ENCODE measurements at regions not wholly inside any gene's neighbourhood (a gene's known extent, or its start where the extent isn't known, plus 50 kb on each side); places are given as distances from the start of the nearest gene placed in this dataset.

DNA sequence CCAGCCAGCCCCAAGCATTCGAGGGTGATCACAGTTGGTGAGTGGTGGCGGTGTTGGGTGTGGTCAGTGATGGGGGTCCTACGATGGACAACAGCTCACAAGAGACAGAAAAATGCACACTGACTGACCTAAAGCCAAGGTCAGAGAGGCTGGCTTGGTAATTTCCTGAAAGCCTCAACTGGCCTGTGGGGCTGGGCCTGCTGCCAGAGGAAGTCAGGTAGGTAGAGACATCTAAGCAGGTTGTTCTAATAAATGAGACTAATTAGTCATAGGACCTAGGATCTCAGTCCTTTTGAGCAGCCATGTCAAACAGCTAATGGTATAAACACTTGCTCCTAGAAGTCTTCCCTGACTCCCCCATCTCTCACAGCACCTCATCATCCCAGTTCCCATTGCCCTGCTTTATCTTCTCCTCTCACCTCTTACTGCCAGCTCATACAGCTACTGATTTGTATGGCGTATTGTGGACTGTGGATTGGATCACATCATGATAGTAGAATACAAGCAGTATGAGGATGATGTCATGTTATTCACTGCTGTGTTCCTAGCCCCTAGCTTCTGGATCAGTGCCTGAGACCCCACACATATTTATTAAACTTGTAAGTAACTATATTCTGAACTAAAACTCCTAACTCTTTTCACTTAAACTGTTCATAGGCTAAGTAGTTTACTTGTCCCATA is 262.9 kb upstream of the KLHL29 start:
- no peak for DNase-seq (ENCODE audit: low read depth, low spot score)

DNA sequence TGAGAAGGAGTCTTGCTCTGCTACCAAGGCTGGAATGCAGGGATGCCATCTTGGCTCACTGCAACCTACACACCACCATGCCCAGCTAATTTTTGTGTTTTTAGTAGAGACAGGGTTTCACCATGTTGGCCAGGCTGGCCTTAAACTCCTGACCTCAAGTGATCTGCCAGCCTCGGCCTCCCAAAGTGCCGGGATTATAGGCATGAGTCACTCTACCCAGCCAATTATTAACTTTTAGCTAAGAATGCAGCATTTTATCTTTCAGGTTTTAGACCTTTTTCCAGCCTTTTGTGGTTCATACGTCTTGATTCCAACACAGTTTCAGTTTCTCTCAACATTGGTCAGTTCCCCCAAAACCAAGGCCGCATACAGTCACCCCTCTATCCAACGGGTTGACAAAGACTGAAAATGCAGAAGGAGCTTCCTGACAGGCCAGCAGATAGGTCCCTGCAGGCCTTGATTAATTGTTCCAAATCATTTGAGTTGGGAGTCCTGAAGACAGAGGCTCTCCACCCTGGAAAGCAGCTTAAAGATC is 262.2 kb upstream of the KLHL29 start:
- DNase-seq (ENCODE audit: low read depth, low spot score) = no peak

DNA sequence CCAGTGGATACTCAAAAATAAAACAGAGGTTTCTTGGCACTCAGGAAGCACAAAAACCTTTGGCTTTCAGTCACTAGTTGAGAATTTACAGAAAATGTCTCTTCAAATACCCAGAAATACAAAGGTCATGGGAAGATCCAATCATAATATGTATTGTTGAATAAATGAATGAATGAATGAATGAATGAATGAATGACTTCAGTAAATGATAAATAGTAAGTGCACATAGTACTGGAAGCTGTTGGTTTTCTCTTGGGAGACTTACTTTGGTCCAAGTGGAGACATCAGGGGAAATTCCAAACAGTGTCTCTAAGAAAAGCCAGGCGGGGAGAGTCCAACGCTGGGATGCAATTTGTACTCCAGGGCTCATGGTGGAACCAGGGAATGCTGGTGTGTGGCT is 261.3 kb upstream of the KLHL29 start:
- no peak for DNase-seq (ENCODE audit: low read depth, low spot score)

DNA sequence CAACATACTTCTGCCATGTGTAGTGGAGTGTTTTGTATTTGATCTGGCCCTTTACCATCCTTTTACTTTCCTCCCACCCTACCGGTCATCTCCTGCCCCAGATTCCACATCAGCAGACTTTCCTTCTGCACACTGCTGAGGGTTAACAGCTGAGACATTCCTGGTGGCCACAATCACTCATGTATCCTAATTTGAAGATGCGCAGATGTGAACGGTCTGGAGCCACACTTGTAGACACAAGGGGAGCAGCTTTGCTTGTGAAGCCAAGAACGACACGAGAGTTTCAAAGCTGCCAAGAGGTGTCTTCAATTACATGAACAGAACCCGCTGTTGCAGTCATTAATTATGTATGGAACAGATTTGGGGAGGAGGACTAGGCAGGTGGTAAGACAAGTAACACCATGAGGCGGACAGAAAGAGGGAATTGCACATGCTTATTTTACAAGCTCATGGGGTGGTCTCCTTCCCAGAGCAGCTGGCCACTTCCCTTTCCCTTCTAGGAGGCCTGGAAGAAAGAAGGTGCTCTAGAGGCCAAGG is 260.7 kb upstream of the KLHL29 start:
- DNase-seq (ENCODE audit: low read depth, low spot score) = no peak

DNA sequence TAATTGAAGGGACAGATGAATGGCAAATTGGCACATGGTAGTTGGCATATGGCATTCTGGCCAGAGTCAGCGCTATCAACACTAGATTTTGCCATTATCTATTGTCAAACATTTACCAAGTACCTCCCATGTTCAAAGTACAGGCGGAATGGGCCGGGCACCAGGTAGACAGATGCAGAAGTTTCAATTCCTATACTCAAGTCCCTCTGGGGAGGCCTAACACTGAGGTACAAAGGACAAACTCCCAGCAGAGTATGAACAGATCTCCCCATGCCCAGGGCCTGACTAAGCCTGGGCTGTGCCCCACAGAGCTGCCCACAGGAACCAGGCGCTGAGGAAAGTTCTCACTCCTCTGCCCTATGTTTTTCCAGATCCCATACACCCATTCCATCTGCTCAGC is 257.5 kb upstream of the KLHL29 start:
- no peak for DNase-seq (ENCODE audit: low read depth, low spot score)

DNA sequence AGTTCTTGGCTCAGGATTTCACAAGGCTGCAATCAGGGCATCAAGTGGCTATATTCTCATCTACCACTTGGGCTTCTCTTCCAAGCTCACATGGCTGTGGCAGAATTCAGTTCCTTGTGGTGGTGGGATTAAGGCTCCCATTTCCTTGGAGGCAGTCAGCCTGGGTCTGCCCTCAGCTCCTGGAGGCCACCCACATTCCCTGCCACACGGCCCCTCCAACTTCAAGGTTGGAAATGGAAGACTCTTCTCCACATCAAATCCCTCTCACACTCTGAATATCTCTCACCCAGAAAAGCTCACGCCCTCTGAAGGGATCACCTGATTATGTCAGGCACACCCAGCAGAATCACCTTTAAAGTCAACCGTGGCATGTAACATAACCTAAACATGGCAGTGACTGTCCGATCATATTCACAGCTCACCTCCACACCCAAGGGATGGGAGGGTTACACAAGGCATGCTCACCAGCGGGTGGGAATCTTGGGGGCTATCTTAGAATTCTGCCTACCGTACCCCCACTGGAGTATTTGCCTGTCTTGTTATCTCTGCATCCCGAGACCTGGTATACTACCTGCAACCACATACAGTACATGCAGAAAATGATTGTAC is 256.2 kb upstream of the KLHL29 start:
- no peak for DNase-seq (ENCODE audit: low read depth, low spot score)

DNA sequence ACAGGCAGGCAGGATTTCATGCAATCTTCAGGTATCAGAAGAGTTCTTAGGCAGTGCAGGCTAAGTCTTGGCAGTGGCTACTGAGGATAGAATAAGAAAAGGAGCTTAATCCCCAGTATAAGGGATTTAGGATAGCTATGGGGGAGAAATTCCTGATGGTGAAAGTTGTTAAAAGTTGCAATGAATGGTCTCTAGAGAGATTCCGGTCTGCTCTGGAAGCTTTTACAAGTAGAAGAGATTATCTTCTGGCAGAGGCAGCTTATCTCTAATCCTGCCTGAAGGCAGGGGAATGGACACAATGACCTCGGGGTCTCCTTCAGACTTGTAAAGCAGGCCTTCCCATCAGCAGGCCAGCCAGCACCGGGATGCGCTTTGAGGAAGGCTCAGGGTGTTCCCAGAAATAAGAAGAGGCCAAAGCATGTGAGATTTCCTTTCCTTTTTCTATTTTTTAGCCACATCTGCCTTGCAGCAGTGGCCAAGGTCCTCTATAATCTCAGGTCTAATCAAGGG is 253.9 kb upstream of the KLHL29 start:
- peak; percentile 57 for DNase-seq (ENCODE audit: low read depth, low spot score)

DNA sequence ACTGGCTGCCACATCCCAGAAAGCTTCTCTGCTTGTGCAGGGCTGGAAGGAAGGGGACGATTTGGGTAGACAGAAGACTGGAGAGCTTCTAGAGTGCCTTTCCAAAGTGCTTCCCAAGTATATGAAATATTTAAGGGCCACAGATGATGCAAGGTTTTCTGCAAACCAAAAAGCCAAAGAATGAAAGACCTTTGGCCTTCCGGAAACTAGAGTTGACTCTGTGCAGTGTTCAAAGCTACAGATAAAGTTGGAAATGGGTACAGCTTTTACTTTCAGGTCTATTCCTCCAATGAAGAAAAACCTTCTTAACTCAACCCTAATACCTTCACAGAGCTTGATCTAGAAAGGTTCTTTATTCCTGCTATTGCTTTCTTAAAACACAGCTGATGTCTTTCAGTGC is 253.0 kb upstream of the KLHL29 start:
- no peak for DNase-seq (ENCODE audit: low read depth, low spot score)

DNA sequence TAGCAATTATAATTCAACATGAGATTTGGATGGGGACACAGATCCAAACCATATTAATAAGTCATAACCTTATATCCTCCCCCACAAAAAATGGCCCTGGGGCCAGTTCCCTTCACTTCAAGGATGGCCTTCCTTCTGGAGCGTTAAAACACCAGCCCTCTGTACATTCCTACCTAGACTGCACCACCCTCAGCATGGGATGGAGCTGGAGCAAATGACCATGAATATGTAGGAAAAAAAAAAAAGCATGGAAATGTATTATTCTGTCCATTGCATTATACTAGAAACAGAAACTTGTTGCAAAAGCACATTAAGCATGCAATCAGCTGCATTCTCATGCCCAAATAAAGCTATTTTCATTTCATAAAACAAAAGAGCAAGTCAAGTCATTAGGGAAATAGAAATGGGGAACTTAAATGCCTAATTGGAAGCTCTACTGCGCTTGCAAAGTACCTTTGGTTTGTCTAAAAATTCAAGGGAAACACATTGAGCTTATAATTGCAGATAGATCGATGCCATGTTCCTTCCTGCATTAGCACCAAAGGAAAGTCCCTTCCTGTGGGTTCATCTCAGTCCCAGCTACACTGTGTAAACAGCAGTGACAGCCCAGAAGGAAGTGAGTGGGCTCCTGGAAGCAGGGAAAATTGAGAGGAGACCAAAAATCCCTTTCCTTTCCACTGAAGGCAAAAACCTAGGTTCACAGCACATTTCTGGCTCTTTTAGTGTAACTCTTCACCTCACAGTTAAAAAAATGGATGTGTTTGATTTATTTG is 252.0 kb upstream of the KLHL29 start:
- DNase-seq (ENCODE audit: low read depth, low spot score) = no peak

DNA sequence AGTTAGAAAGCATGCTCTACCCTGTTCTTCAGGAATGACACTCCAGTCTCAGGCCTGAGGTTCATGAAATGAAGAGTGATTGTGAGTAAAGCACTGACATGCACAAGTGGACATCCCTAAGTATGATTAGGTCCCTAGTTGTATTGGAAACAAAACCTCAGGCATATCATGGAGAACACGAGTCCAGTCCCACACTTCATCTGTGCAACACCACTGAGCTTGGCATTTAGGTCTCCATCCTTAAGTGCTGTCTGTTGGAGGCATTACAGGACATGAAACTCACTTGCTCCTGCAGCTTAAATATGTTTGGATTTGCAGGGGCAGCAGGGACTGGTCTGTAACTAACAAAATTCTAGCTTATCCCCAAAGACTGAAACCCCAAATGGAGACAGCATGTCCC is 250.3 kb upstream of the KLHL29 start:
- DNase-seq (ENCODE audit: low read depth, low spot score) = no peak

DNA sequence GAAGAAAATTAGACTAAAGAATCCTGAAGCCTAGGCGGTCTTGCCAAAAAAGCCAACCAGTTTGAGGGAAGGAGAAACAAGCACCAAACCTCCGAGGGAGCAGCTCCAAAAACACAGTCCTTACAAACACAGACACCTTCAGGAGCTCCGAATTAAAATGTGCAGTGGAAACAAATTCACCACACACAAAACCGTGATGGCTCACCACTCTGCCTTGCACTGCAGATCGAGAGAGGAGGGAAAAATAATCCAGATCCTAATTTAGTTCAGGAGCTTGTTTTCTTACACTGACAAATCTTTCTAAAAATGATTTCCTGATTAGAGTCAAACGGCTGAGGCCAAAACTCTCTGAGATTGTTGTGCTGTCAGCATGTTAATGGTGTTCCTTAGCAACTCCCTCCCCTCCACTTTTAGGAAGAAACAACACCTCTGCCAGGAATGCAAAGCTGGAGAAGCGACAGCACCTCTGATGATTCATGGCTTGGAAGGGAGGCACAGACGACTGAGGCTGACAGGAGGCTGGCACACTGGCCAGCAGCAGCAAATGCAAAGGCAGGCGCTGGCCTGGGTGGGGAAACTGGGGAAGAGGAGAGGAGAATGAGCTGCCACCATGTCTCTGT is 249.4 kb upstream of the KLHL29 start:
- DNase-seq (ENCODE audit: low read depth, low spot score) = peak; percentile 67

DNA sequence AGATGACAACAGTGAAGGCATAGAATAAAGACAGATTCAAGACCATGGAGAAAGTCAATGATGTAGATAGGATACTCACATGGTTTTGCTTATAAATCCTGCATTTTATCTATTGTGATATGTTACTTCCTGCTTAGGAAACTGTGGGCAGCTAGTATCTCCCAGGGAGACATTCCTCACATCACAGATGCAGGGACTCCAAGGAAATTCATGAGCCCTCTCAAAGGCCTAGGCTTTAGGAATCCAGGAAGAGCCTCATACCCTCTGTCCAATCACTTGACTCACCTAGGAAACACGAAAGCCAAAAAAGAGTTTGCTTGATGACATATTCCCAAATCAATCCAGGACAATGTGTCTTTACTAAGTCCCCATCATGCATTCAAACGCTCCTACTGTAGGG is 247.8 kb upstream of the KLHL29 start:
- DNase-seq (ENCODE audit: low read depth, low spot score) = no peak

DNA sequence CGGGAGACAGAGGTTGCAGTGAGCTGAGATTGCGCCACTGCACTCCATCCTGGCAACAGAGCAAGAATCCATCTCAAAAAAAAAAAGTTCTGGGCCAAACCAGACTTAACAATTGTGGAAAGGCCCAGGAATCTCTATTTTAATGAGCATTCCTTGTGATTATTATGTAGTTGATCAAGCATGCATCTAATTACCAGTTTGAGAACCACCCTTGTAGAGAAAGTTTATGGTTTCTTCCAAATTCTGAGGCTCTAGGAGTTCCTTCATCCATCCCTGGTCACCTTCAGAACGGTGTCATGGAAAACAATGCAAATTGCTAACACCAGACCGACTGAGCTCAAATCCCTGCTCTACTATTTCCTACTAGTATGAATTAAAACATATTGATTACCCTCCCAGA is 246.3 kb upstream of the KLHL29 start:
- DNase-seq (ENCODE audit: low read depth, low spot score) = no peak

DNA sequence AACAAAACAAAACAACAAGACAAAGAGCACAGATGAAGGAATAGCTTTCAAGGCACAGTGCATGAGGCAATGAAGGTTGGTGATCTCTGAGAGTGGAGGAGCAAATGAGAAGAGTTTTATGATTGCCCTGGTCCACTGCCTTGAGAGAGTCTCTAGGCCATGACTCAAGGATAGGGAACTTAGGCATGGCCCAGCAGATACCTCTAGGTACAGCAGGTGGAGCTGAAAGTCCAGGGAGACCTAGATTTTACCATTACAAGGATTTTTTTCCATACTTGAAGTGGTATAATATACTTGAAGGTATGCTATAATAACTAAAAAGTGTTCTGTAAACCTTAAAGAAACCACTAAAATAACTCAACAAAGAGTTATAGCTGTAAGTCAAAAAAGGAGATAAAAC is 239.5 kb upstream of the KLHL29 start:
- no peak for DNase-seq (ENCODE audit: low read depth, low spot score)

DNA sequence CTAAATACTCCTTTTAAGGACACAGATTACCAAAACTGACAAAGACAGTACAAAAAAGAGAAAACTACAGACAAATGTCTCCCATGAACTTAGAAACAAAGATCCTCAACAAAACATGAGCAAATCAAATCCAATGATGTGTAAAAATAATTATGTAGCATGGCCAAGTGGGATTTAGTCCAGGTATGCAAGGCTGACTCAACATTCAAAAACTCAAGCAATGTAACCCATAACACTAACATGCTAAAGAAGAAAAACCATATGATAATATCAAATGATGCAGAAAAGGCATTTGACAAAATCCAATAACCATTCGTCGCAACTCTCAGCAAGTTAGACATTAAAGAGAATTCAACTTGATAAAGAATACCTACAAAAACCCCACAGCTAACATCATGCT is 239.0 kb upstream of the KLHL29 start:
- DNase-seq (ENCODE audit: low read depth, low spot score) = no peak

DNA sequence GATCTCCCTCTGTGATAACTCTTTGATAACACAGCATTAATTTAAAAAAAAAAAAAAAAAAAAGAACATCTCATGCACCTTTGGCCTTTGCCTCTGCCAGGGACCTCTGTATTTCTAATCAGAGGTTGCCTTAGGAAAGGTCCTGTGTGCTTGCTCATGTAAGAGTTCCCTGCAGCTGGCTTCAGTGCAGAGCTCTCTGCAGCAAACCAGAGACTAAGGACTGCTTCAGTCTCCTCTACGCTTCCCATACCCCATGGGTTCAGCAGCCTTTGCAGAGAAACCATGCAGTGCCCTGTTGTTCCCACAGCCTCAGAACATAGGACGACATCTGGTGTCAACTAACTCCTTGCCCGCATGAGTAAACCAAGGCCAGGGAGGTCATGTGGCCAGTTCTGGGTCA is 236.6 kb upstream of the KLHL29 start:
- DNase-seq (ENCODE audit: low read depth, low spot score) = no peak

DNA sequence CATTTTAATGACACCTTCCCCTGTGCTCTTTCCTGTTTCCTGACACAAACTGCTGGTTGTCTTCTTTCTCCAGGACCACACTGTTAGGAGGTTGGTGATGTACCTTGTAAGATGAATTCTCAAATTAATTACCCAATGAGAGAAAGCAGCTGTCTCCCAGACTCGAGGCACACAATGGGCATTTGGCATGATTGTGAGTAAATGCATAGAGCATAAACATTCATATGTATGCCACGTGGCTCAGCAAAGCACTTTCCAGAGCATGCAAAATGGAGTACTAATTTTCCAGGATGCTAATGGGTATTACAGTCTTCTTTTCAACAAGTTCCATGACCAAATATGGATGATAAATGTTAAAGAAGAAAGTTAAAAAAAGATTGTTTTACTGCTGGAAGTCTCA is 235.2 kb upstream of the KLHL29 start:
- no peak for DNase-seq (ENCODE audit: low read depth, low spot score)

DNA sequence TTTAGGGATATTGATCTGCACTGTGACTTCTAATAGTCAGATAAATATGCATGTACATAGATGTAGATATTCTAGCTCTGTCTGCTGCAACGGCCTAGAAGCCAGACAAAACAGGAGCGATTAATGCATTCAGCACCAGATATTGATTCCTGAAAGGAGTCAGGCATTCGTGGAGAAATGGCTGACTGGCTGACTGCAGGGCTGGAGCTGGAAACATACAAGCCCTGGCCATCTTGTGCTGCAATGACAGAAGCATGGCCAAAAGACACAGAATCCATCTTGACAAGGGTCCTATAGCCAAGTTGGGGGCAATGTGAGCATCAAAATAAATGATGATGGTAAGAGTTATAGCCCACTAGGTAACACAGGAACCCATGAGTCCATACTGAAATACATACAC is 231.5 kb upstream of the KLHL29 start:
- no peak for DNase-seq (ENCODE audit: low read depth, low spot score)

DNA sequence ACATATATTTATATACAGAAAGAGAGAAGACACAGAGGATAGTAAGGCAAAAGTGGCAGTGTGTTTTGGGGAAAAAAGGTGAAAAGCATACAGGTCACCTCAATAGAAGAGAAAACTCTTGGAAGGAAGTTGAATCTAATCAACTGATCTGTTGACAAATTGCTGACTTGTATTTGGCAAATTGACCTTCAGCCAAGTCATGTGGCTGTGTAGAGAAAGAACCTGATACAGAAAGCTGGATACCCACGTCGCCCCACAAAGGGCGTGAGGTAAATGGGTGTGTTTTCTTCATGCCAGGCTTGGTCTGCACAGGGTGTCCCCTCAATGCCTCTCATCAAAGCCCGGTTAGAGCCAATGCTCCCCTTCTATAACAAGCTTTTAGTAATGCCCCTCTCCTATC is 230.0 kb upstream of the KLHL29 start:
- DNase-seq (ENCODE audit: low read depth, low spot score) = no peak

DNA sequence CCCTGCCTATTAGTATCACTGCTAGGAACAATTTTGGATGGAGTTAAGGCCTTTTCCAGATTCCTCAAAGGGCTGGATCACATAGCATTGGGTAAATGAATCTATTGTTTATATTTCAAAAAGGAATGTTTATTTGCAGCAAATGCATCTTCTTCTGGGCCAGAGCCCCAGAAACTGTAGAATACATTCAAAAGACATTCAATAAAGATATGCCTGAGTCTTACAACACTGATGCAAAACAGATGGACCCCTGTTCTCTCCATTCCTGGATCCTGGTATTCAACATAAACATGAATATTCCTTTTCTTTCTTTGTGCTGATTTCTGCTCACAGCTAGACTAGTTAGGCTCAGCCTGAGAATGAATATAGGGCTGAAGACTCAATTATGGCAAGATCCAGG is 227.2 kb upstream of the KLHL29 start:
- no peak for DNase-seq (ENCODE audit: low read depth, low spot score)

DNA sequence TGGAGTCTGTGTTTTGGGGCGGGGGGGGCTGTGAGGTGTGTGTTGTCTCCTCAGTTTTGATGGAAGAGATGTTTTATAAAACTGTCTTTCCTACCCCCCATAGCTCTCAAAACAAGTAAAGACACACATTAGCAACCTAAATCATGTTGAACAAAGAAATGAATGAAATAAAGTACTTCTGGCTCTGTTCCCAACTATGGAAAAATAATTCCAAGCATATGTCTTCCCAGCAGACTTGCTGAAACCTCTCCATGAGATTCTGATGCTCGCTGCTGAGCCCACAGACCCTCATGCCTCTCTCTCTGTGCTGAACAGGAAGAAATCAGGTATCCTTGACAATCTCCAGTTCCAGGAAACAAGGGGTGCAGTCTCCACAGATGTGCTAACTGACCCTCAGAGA is 226.7 kb upstream of the KLHL29 start:
- DNase-seq (ENCODE audit: low read depth, low spot score) = no peak

Measured in ELF-1 (cell line).